ENCODE measurements at regions not wholly inside any gene's neighbourhood (a gene's known extent, or its start where the extent isn't known, plus 50 kb on each side); places are given as distances from the start of the nearest gene placed in this dataset.

GRCh38 chr4:100130964-100131363, 59.3 kb downstream of the DDIT4L start:
- no peak for DNase-seq

- no peak for DNase-seq
Measured at GRCh38 chr4:100130491-100130890, 59.8 kb downstream of the DDIT4L start.

GRCh38 chr4:100129774-100130173, 60.5 kb downstream of the DDIT4L start:
- no peak for DNase-seq

- DNase-seq: no peak
Measured at GRCh38 chr4:100128338-100128737, 61.9 kb downstream of the DDIT4L start.

GRCh38 chr4:100124715-100125114, 65.6 kb downstream of the DDIT4L start:
- no peak for DNase-seq

GRCh38 chr4:100118181-100118580, 72.1 kb downstream of the DDIT4L start:
- no peak for DNase-seq

GRCh38 chr4:100117750-100118149, 72.5 kb downstream of the DDIT4L start:
- no peak for DNase-seq

- no peak for DNase-seq
Measured at GRCh38 chr4:100114909-100115308, 75.4 kb downstream of the DDIT4L start.

- no peak for DNase-seq
Measured at GRCh38 chr4:100113732-100114131, 76.5 kb downstream of the DDIT4L start.

GRCh38 chr4:100113096-100113495, 77.2 kb downstream of the DDIT4L start:
- DNase-seq: no peak

GRCh38 chr4:100109921-100110320, 80.3 kb downstream of the DDIT4L start:
- DNase-seq: no peak

GRCh38 chr4:100108869-100109268, 81.4 kb downstream of the DDIT4L start:
- DNase-seq: no peak

- DNase-seq: no peak
Measured at GRCh38 chr4:100106982-100107381, 83.3 kb downstream of the DDIT4L start.

GRCh38 chr4:100103671-100104070, 86.6 kb downstream of the DDIT4L start:
- DNase-seq: no peak

- no peak for DNase-seq
Measured at GRCh38 chr4:100100985-100101384, 89.3 kb downstream of the DDIT4L start.

GRCh38 chr4:100099746-100100145, 90.5 kb downstream of the DDIT4L start:
- no peak for DNase-seq

- no peak for DNase-seq
Measured at GRCh38 chr4:100098681-100099080, 91.6 kb downstream of the DDIT4L start.

- no peak for DNase-seq
Measured at GRCh38 chr4:100098011-100098545, 92.2 kb downstream of the DDIT4L start.

- peak; percentile 46 to 64 for DNase-seq
Measured at GRCh38 chr4:100095729-100096595, 94.3 kb downstream of the DDIT4L start.

- peak; percentile 84 to 86 for DNase-seq
Measured at GRCh38 chr4:100093091-100093866, 97.0 kb downstream of the DDIT4L start.

- DNase-seq: no peak
Measured at GRCh38 chr4:100087743-100088142, 102.5 kb downstream of the DDIT4L start.

- no peak for DNase-seq
Measured at GRCh38 chr4:100086766-100087431, 103.4 kb downstream of the DDIT4L start.

GRCh38 chr4:100084892-100085291, 105.4 kb downstream of the DDIT4L start:
- DNase-seq: no peak
